Endothelial cell of umbilical vein (primary cell): ENCODE measurements at regions not wholly inside any gene's neighbourhood (a gene's known extent, or its start where the extent isn't known, plus 50 kb on each side); places are given as distances from the start of the nearest gene placed in this dataset.

ENCODE experiments used
- CTCF ChIP-seq, 2 donors: IDR thresholded peaks; 1 replicate in 1 of 2; 2 replicates in 1 of 2; pipeline ENCODE4 v1.5.1; 2011; ENCODE audit warnings: low read length in 2 of 2, mild to moderate bottlenecking in 2 of 2, moderate library complexity in 2 of 2, control low read depth in 1 of 2, inconsistent platforms in 1 of 2, low read depth in 1 of 2; ENCODE audit not compliant: insufficient read depth in 1 of 2; ENCODE audit errors: extremely low read depth in 1 of 2
- EZH2 ChIP-seq: IDR thresholded peaks from 2 replicates; pipeline ENCODE4 v1.6.1; 2012; ENCODE audit warnings: borderline replicate concordance, low read depth, mild to moderate bottlenecking, moderate library complexity, low read length, inconsistent platforms; ENCODE audit not compliant: severe bottlenecking
- GATA2 ChIP-seq: IDR thresholded peaks from 2 replicates; pipeline ENCODE4 v1.7.0; 2011; ENCODE audit warnings: low read depth, mild to moderate bottlenecking, moderate library complexity, mixed read lengths, low read length; ENCODE audit not compliant: insufficient read length, insufficient read depth
- MAX ChIP-seq: IDR thresholded peaks from 2 replicates; pipeline ENCODE4 v1.6.1; 2011; ENCODE audit not compliant: insufficient read depth, insufficient read length
- POLR2AphosphoS5 ChIP-seq: IDR thresholded peaks from 2 replicates; pipeline ENCODE4 v1.6.1; 2012; ENCODE audit warnings: low read depth, mild to moderate bottlenecking, control low read depth, low read length, moderate library complexity; ENCODE audit not compliant: insufficient read depth

- TF ChIP-seq CTCF (IDR thresholded peaks at IDR 0.05; ENCODE audit: extremely low read depth in 1 of 2, insufficient read depth in 1 of 2, low read depth in 1 of 2, low read length in 2 of 2) (no peak), MAX (no peak), POLR2AphosphoS5 (no peak), GATA2 (no peak), EZH2 (no peak)
Observed at GRCh38 chr7:46723003-46723402, 801.9 kb upstream of the IGFBP3 start.
